Ovary (tissue), 7 donors: ENCODE measurements at regions not wholly inside any gene's neighbourhood (a gene's known extent, or its start where the extent isn't known, plus 50 kb on each side); places are given as distances from the start of the nearest gene placed in this dataset.

ENCODE experiments used
- DNase-seq, 5 donors: peaks; one replicate each; pipeline ENCODE4 v3.0.0-alpha.2; 2019 to 2020
- H3K27ac ChIP-seq, 2 donors: fragments of 200-600 bp; one replicate each; pipeline versions ENCODE4 v1.5.1 to v1.8.0; 2019 to 2022
- H3K27me3 ChIP-seq: fragments of 200-600 bp; one replicate; pipeline ENCODE4 v1.8.0; 2022
- H3K36me3 ChIP-seq: fragments of 200-600 bp; sonication (generic); one replicate; pipeline ENCODE4 v1.5.1; 2019
- H3K4me1 ChIP-seq: one replicate; pipeline ENCODE4 v1.8.1; 2013; ENCODE audit warnings: mild to moderate bottlenecking, moderate library complexity; ENCODE audit not compliant: insufficient read depth
- H3K4me3 ChIP-seq: fragments of 200-600 bp; sonication (generic); one replicate; pipeline ENCODE4 v1.5.1; 2017
- H3K9me3 ChIP-seq, 2 donors: fragments of 200-600 bp in 1 of 2; sonication (generic) in 1 of 2; one replicate each; pipeline versions ENCODE4 v1.5.1 to v1.8.1; 2013 to 2019; ENCODE audit warnings: mild to moderate bottlenecking in 1 of 2, moderate library complexity in 1 of 2
- CTCF ChIP-seq, 3 donors: fragments of 450-650 bp in 2 of 3; fragments of 200-600 bp in 1 of 3; IDR thresholded peaks; one replicate each; pipeline versions ENCODE4 v1.5.1 to v1.8.0; 2016 to 2022; ENCODE audit warnings: antibody characterized with exemption in 3 of 3, mild to moderate bottlenecking in 1 of 3
- EP300 ChIP-seq: sonication (generic); formaldehyde crosslinking; IDR thresholded peaks from one replicate; pipeline ENCODE4 v1.6.1; 2017; ENCODE audit warnings: antibody characterized with exemption
- POLR2A ChIP-seq: fragments of 450-650 bp; IDR thresholded peaks from one replicate; pipeline ENCODE4 v1.6.1; 2017; ENCODE audit warnings: antibody characterized with exemption, mild to moderate bottlenecking, moderate library complexity
- WGBS, 3 donors: extraction: QIAGEN DNeasy Blood & Tissue Kit in 1 of 3; methylation state at CpG; one replicate each; pipeline versions ENCODE4 v1.1.5 to v1.1.7; 2013 to 2017; 5-methylcytosine and 5-hydroxymethylcytosine counted together
- intact Hi-C, 4 donors: fragments of 100-400 bp; cut with DNase I; formaldehyde crosslinking; loops; one replicate each; pipeline versions ENCODE4 v1.11.0 to v1.15.1; 2022 to 2023
- donor health status: DM: no; HTN: no; CAD: no; lungs with moderate emphysema.
- donor health status: DM: no; HTN: no; CAD: no.
- donor health status: Bipolar disorder and iron deficiency.
- donor health status: DM: no; HTN: no; CAD: no.
- donor health status: DM: yes; HTN: yes; CAD: no.

GRCh38 chr20:50415516-50416268 lies 94.5 kb upstream of the PTPN1 start:
- Histone ChIP-seq H3K4me3 (no peak overlapping the region), H3K27ac (peak overlapping the region; percentile 83 to 86), H3K9me3 (no peaks in the 10 kb centered on the region), H3K36me3 (no peaks in the 10 kb centered on the region), H3K4me1 (peaks cover 9% of the 10 kb centered on the region), H3K27me3 (no peaks in the 10 kb centered on the region)
- TF ChIP-seq CTCF (IDR thresholded peaks at IDR 0.05) (peak in 2 of 3 donors; percentile 2 to 14), POLR2A (peak; percentile 65), EP300 (peak; percentile 100)
- peak; percentile 97 to 100 (median 99) for DNase-seq
- intact Hi-C loops: loop anchor here in 1 of 4 donors (5.0 kb wide), 1 partner anchor 108 kb away; no protein-coding TSS in a partner anchor
- WGBS, 3 donors: 9 to 13% (median 13%) methylated on average over 24 to 25 of the region's 25 CpGs

- WGBS, 3 donors: 83 to 92% (median 88%) methylated on average over 14 of the region's 14 CpGs
- DNase-seq: peak in 1 of 5 donors; percentile 46
- intact Hi-C loops: loop anchor here in 1 of 4 donors (5.0 kb wide), 1 partner anchor 109 kb away; no protein-coding TSS in a partner anchor
- Histone ChIP-seq H3K27ac (peak overlapping the region; percentile 83 to 86), H3K36me3 (no peaks in the 10 kb centered on the region), H3K4me3 (no peak overlapping the region), H3K27me3 (no peaks in the 10 kb centered on the region), H3K4me1 (peaks cover 9% of the 10 kb centered on the region), H3K9me3 (no peaks in the 10 kb centered on the region)
- TF ChIP-seq EP300 (no peak), POLR2A (no peak), CTCF (IDR thresholded peaks at IDR 0.05) (no peak)
Measured at GRCh38 chr20:50416269-50417022, 93.7 kb upstream of the PTPN1 start.

- TF ChIP-seq CTCF (IDR thresholded peaks at IDR 0.05): no peak
- TF ChIP-seq EP300: no peak
- TF ChIP-seq POLR2A: no peak
- no peaks in the 10 kb centered on the region for H3K36me3 ChIP-seq
- no peak overlapping the region for H3K4me3 ChIP-seq
- 88 to 93% (median 89%) methylated on average over 5 of the region's 5 CpGs for WGBS, 3 donors
- H3K27me3 ChIP-seq: no peaks in the 10 kb centered on the region
- no peak for DNase-seq
- intact Hi-C loops: loop anchor here in 1 of 4 donors (5.0 kb wide), 1 partner anchor 110 kb away; no protein-coding TSS in a partner anchor
- peak overlapping the region in 1 of 2 donors; percentile 86 for H3K27ac ChIP-seq
- H3K9me3 ChIP-seq: no peaks in the 10 kb centered on the region
- H3K4me1 ChIP-seq: peaks cover 9% of the 10 kb centered on the region
Measured at GRCh38 chr20:50417023-50417329, 93.2 kb upstream of the PTPN1 start.

GRCh38 chr20:50417484-50418235 lies 92.5 kb upstream of the PTPN1 start:
- Histone ChIP-seq H3K27me3 (no peaks in the 10 kb centered on the region), H3K36me3 (no peaks in the 10 kb centered on the region), H3K27ac (no peak overlapping the region), H3K4me3 (no peak overlapping the region), H3K4me1 (peaks cover 9% of the 10 kb centered on the region), H3K9me3 (no peaks in the 10 kb centered on the region)
- WGBS, 3 donors: 79 to 85% (median 79%) methylated on average over 6 of the region's 6 CpGs
- DNase-seq: no peak
- intact Hi-C loops: loop anchor here in 1 of 4 donors (5.0 kb wide), 1 partner anchor 110 kb away; no protein-coding TSS in a partner anchor
- TF ChIP-seq EP300: no peak
- no peak for TF ChIP-seq POLR2A
- TF ChIP-seq CTCF (IDR thresholded peaks at IDR 0.05): no peak
